Daoy (cell line): ENCODE measurements at regions not wholly inside any gene's neighbourhood (a gene's known extent, or its start where the extent isn't known, plus 50 kb on each side); places are given as distances from the start of the nearest gene placed in this dataset.

Experiments used
- DNase-seq: peaks from one replicate; pipeline ENCODE4 v3.0.0-alpha.2; 2015; ENCODE audit warnings: low read depth

DNA sequence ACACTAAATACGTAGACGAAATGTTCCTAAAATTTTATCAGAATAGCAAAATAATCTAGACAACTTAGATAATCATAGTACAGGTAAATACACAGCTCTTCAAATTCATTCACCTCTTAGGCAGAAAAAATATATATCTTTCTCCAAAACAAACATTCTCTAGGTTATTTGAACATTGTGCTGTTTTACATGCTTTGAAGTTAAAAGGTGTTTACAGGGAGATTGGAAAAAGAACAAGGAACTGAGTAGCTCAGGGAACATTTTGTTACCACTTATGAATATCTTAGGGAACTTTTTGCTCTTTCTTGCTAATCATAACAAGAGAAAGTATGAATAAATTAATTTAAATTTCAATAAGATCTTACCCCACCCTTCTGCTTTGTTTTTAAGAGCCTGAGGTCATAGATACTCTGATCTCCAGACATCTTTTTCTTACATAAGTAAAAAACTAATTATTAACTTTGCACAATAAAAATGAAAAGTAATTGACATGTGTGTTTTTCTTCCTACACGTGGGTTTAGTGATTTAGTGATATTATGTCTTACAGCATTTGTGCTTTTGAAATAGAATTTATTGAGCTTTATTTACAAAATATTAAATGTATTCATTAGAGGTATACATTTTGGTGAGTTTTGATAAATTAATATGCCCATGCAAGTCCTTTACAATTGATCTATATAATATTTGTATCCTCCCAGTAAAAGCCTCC is 1141.4 kb upstream of the EYS start:
- DNase-seq = no peak

DNA sequence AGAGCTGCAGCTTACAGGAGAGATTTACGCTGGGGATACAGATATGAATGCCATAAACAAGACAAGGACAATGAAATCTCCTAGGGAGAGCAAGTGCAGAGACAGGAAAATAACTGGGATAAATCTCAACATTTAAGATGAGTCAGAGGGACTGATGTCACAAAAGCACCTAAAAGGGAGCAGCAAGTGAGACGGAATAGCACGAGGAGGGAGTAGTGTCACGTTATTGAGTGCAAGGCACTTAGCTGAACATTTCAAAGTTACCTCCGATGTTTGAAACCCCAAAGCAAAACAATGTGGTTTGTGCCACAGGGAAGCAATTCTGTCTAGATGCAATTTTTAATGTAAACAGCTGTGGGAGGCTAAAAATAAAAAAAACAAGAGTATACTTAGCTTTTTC is 1131.7 kb upstream of the EYS start:
- DNase-seq = no peak

DNA sequence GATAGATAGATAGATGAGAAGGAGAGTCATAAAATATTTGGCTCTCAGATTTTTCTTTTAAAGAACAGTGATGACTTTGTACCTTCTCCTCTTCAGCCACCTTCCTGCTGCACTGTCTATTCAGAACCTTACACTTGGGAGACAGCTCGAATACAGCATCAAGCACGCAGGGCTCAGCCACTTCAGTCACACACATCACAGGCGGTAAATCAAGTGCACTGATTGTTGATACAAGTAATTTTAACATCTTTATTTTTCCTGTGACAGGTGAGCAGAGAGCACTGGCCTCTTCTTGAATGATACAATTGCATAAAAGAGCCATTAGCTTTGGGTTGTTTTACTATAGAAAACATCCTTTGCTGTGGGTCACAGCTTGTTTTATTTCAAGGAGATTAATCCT is 1118.5 kb upstream of the EYS start:
- DNase-seq = no peak

GRCh38 chr6:66814156-66814555 is 1107.1 kb upstream of the EYS start:
- DNase-seq = no peak

DNA sequence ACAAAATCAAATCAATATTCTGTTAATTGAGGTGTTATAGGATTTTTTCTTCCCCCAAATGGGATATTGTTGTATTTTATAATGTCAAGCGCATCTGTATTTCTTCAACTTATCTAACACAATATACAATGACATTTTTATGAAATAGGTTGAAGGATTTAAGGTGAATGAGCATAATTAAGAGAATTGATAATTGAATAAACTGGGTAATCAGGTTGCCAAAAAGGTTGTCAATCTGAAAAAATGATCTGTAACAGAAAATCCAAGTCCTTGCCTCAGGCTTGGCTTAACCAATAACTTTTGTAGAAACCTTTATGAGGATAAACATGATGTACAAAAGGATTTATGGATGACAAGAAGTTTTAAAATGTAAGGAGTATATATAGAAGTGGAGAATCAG is 1101.7 kb upstream of the EYS start:
- no peak for DNase-seq

DNA sequence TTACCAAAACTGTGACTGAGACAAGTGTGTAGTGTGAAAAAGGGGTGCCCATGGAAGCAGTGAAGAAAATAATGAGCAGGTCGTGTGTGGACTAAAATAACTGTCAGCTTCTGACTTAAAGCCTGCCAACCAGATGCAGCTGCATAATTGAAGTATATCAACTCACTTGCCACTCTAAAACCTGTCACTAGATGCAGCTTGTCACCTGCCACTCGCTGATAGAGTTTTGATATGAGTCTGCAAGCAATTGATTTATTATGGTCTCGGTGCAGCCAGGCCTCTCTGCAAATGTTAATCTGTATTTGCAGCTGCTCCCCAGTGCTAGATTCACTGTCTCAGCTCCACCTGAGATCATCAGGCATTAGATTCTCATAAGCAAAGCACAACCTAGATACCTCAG is 1090.0 kb upstream of the EYS start:
- no peak for DNase-seq

GRCh38 chr6:66788579-66788978 is 1081.6 kb upstream of the EYS start:
- no peak for DNase-seq

DNA sequence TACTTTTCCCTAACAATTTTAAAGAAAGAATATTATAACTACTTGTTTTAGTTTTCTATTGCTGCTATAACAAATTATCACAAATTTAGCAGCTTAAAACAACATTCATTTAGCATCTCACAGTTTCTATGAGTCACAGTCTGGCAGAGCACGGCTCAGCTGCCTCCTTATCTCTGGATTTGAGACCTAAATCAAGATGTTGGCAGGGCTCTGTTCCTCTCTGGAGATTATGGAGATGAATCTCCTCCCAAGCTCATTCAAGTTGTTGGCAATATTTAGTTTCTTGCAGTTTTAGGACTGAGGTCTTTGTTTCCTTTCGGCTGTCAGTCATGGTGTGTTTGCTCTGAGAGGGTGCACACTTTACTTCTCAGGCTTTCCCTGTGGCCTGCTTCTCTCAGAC is 1065.8 kb upstream of the EYS start:
- DNase-seq = no peak

DNA sequence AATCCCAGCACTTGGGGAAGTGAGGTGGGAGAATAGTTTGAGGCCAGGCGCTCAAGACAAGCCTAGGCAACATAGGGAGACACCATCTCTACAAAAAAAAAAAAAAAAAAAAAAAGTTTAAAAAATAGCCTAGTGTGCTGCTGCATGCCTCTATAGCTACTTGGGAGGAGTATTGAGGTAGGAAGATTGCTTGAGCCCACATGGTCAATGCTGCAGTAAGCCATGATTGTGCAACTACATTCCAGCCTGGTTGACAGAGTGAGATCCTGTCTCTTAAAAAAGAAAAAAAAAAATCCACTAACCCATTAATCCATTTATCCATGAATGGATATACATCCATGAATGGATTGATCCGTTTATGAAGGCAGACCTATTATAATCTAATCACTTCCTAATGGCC is 1064.6 kb upstream of the EYS start:
- no peak for DNase-seq

- no peak for DNase-seq
These were observed 1044.6 kb upstream of the EYS start for GRCh38 chr6:66751630-66752029.

DNA sequence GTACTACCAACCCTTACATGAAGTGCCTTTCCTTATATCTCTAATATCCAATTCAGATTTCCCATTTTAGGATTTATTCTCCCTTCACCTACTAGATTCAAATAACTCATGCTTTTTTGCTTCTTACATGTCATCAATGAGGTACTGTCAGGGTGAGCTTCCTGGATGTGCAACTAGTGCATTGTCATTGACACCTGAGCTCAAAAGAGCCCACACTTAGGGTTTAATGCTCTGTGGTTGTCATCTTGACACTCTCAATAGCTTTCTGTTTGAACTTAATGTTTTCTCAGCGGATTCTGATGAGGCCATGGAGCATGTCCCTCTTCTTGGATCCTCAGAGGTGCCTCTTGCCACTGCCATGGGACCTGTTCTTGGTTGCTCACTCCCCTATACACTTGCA is 1033.3 kb upstream of the EYS start:
- no peak for DNase-seq

GRCh38 chr6:66735106-66735890 is 1028.3 kb upstream of the EYS start:
- DNase-seq = no peak

DNA sequence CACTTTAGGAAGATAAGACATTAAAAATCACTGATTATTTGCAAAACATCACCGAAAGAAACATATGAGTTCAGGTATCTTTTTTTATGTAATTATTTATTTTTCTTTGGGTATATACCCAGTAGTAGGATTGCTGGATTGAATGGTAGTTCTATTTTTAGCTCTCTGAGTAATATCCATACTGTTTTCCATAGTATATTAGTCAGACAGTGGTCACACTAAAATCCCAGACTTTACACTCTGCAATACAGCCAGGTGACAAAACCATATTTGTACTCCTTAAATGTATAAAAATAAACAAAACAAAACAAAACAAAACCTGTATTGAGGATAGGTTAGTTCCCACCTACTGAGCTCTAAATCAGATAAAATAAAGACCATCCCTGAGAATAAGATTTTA is 1024.3 kb upstream of the EYS start:
- no peak for DNase-seq

DNA sequence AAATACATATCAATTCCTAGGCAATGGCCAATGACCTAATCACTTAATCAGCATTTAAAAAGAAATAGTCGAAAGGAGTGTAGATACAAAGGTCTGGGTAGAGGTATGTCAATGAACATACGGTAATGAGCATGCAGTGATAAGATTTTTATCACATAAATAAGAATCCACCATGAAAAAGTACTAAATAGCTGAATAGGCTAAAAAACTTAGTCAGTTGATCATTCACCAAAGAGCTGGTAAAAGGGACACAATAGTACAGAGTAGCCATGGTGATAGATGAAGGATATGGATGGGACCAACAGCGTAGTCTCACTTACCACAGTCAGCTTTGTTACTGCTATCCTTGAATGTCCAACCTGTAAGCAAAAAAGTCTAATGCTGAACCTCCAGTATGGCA is 1018.6 kb upstream of the EYS start:
- DNase-seq = no peak

DNA sequence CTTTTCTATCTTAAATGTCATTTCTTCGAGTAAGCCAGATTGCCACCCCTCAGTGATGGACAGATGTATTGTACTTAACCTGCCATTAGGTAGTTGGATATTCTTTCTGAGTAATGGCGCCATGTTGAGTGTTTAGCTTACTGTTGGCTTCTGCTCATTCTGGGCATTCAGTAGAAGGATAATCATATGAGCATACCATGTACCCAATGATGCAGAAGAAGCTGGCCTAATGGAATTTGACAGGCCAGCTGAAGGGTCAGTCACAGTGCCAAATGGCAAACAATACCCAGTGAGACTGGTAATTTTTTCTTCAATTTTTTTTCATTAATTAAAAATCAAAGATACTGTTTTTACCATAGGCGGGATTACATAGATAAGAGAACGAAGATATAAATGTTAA is 1010.8 kb upstream of the EYS start:
- no peak for DNase-seq

DNA sequence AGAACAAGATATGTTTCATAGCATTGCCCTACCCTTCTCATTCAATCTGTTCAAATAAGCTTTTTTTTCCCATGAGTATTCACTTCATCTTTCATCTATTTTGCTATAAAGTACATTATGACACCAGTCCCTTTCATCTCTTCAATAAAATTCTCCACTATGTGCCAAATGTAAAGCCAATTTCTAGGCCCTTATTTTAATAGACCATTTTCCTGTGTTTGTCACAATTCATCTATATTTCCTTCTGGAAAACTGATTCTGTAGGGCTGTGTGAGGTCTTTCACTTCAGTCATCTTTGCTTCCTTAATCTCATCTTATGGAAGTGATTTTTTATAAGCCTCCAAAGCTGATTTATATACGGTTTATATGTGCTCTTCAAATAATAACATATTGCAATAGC is 992.4 kb upstream of the EYS start:
- no peak for DNase-seq

DNA sequence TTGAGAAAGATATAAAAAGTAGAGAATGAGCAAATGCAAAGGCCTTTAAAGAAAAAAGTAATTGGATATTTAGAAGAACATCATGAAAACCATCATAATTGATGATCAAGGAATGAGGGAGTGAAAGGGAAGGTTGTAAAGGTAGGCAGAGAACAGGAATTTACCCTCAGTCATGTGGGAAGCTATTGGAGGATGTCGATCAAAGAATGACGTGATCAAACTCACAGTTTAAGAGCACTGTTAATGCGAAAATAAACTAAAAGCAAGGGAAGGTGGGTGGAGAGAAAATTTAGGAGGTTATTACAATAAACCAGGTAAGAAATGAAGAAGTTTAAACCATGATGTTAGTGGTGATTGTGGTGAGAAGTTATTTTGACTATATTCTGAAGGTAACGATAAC is 982.6 kb upstream of the EYS start:
- no peak for DNase-seq

GRCh38 chr6:66687611-66688140 is 980.6 kb upstream of the EYS start:
- no peak for DNase-seq

GRCh38 chr6:66675906-66676305 is 968.9 kb upstream of the EYS start:
- no peak for DNase-seq

- no peak for DNase-seq
These were observed 957.1 kb upstream of the EYS start for GRCh38 chr6:66664112-66664511.

- no peak for DNase-seq
These were observed 955.9 kb upstream of the EYS start for GRCh38 chr6:66662721-66663507.

GRCh38 chr6:66662196-66662595 is 955.2 kb upstream of the EYS start:
- no peak for DNase-seq

DNA sequence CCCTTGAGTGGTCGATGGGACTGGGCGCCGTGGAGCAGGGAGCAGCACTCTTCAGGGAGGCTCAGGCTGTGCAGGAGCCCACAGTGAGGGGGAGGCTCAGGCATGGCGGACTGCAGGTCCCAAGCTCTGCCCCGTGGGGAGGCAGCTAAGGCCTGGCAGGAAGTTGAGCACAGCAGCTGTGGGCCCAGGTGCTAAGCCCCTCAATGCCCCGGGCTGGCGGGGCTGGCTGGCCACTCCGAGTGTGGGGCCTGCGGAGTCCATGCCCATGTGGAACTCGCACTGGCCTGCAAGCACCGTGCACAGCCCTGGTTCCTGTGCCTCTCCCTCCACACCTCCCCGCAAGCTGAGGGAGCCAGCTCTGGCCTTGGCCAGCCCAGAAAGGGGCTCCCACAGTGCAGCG is 948.4 kb upstream of the EYS start:
- DNase-seq = no peak
